Right ventricle myocardium inferior (tissue), 1 donor: ENCODE measurements at regions not wholly inside any gene's neighbourhood (a gene's known extent, or its start where the extent isn't known, plus 50 kb on each side); places are given as distances from the start of the nearest gene placed in this dataset.
"Not testable (repeated sequence)": the region's sequence is repeated elsewhere in the genome, so short reads cannot be mapped to it uniquely, and the experiment has no call there.

Source experiments
- ATAC-seq: fragments of 200-7000 bp; cut with Tn5 transposase; one replicate; pipeline ENCODE4 v1.9.1; 2020; ENCODE audit warnings: mild to moderate bottlenecking, moderate library complexity
- DNase-seq: peaks from one replicate; pipeline ENCODE4 v3.0.0; 2021; ENCODE audit errors: missing footprints
- intact Hi-C: fragments of 100-400 bp; cut with DNase I; formaldehyde crosslinking; loops from one replicate; pipeline ENCODE4 v1.11.0; 2022
- donor health status: DM: no; HTN: yes; CAD: no; lungs with severe emphysema.

DNA sequence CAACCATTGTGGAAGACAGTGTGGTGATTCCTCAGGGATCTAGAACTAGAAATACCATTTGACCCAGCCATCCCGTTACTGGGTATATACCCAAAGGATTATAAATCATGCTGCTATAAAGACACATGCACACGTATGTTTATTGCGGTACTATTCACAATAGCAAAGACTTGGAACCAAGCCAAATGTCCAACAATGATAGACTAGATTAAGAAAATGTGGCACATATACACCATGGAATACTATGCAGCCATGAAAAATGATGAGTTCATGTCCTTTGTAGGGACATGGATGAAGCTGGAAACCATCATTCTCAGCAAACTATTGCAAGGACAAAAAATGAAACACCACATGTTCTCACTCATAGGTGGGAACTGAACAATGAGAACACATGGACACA, 372.4 kb upstream of the CCL2 start:
- DNase-seq, ATAC-seq, intact Hi-C loops: not testable (repeated sequence)

DNA sequence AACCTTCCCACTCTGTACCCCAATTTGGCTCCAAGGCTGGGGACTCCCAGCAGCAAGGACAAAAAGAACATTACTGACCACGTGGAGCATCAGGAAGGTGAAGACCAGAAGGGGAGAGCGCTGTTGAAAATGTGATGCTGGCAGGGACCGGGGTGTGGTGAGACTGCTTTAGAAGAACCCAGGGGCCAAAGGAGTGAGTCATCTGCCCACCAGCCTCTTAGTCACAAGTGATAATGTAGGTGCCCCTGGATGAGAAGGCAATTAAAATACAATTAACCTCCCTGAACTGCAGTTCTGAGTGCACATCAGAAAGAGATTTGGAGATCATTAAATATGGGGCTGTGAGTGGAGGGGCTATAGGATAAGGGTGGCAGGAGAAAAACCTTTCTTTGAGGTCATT, 366.6 kb upstream of the CCL2 start:
- ATAC-seq (no peak), DNase-seq (no peak)
- intact Hi-C loops: no loop called here

DNA sequence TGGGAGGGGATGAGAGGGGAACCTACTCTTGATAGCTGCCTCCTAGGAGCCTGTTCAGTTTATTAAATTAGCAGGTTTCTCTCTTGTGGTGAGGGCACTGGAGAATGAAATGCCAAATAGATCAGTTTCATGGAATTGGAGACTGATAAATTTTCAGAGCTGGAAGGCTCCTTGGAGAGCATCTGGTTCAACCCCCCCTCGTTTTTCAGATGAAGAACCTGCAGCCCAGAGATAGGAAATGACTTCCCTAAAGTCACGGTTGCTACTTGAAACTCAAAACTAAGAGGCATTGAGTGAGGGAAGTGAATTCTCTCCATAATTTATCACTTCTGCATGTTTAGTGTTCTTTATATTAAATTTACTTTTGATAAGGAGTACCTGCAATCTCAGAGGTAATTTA, 366.0 kb upstream of the CCL2 start:
- intact Hi-C loops: no loop called here
- DNase-seq (no peak), ATAC-seq (no peak)

DNA sequence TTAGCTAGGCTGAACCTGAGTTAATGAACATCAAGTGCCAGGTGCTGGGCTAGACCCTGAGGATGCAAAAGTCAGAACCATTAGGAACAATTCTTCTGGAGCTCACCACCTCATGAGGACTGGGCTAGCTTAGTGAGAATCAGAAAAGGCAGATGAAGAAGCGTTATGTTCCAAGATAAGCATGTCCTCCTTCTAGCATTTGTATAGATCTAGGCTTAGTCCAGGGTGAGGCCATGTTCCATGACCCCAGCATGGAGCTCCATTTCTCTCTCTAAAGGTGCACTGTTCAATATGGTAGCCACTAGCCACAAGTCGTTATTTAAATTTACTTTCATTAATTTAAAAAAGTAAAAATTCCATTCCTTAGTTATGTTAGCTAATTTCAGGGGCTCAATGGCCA, 365.3 kb upstream of the CCL2 start:
- DNase-seq: no peak
- intact Hi-C loops: no loop called here
- ATAC-seq: no peak

DNA sequence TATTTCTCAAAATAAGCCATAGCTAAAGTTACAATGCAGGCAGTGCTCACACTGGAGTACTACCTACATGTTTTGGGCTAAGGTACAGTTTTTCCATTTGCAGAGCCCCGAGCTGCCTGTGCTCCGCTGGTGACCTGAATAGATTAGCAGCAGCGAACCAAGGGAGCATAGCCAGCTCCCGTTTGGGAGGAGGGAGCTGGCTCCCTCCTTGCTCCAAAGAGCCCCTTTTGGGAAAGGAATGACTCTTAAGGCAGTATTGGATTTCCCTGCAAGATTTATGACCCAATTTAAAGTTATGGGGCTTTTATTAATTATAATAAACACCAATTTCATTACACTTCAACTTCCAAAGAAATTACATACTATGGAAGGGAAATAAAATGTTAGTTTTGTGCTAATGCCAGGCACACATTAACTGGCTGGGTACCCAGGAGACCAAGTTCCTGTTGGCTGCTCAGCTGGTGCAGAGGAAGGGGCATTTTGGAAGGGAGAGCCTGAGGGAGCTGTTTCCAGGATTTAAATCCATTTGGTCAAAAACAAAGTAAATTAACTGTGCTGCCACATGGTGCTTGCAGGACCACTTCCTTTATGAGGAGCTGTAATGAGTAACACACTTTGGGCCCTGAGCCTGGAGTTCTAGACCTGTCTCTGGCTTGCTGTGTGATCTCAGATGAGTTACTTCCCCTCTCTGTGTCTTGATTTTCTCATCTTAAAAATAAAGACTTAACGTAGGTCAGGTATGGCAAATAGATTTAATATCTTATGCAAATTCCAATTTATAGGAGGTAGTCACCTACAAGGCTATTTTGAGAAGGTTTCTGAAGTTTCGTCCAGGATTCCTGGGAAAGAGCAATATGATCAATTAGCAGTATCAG, 362.1 kb upstream of the CCL2 start:
- DNase-seq (no peak), ATAC-seq (no peak)
- intact Hi-C loops: no loop called here

DNA sequence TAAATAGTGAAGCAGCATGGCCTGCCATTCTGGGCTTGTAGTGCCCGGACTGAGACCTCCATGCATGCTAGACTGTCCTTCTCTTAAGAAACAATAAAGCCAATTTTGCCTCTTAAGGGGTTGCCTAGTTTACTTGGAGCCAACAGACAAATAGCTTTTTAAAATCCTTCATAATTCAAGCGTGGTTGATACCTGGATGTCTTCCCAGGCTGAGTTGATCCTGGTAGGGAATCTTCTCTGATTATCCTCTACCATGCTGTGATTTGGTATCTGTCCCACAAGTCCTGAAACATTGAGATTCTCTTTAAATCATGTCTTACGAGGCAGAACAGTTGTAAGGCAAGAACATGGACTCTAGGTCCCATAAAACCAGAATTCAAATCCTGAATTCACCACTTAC, 359.6 kb upstream of the CCL2 start:
- no peak for DNase-seq
- no peak for ATAC-seq
- intact Hi-C loops: no loop called here

DNA sequence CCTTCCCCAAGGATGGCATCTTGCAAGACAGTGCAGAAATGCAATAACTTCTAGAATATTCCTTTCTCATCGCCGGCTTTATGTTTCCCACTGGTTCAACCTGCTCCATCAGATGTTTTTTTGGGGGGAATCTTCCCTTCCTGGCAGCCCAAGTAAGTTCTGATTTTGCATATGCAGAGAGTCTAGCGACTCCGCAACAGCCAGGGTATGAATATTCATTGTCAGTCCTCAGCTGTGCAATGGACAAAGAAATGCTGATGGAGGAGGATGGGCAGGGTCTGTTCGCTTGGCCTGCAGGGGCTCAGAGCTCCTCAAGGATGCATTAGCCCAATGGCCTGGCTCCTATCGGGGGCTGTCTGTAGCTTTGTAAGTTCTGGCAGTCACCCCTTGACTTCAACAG, 358.8 kb upstream of the CCL2 start:
- intact Hi-C loops: no loop called here

DNA sequence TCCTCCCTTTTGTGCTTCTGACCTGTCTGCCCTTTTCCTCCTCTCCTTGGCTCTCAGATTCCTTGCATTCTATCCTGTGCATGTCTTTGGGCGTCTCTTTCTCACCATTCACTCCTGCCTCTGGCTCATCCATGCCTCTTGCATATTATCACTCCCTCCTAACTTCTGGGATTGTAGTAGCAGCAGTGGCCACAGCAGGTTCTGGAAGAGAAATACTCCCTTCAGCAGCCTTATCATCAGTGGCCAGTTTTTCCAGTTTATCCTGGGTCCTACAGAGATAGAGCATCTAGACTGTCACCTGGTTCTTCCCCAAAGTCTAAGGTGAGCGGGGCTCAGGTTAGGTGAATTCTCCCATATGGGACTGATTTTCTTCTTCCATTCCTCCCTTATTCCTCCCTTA, 354.0 kb upstream of the CCL2 start:
- no peak for ATAC-seq
- no peak for DNase-seq
- intact Hi-C loops: no loop called here

More for the DNA sequence above, 358.8 kb upstream of the CCL2 start:
- no peak for ATAC-seq
- no peak for DNase-seq

DNA sequence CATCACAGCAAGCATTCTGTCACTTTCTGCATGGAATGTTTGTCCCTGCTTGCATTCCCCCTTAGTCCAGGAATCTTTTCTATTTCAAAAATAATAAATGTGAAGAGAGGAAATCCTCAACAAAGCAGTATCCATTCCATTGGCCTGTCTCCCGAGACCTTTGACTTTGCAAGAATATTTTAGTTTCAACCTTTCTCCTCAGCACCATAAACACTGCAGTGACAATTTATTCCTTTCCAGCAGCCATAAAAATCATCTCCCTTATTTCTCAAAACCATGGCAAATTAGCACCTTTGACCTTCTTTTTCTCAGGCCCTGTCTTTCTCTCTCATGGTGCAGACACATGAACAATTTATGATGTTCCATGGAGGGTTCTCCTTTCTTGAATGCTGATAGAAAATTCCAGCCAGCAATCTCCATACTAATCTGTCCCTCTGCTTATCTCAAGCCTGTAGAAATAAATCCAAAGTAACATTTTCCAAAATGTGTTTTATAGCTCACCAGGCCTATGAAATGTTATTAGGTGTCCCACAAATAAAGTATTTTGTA, 352.1 kb upstream of the CCL2 start:
- DNase-seq (no peak), ATAC-seq (no peak)

DNA sequence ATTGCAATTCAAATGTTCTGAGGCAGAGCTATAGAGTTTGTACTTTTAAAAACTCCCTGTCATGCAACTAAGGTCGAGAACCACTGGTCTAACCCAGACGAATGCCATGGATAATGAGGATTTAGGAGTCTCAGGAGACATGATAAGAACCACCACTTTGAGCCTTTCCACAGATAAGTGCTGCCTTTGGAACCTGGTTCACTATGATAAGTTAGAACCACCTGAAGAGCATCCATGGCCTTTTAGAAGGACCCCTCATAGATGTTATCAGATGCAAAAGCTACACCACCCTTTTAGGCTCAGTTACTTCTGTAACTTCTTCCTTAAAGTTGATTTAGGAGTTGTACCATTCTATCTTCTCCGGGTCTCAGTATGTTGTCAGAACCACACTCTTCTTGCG, 350.6 kb upstream of the CCL2 start:
- DNase-seq: no peak
- ATAC-seq: no peak
- intact Hi-C loops: no loop called here

More for the DNA sequence above, 352.1 kb upstream of the CCL2 start:
- intact Hi-C loops: no loop called here

DNA sequence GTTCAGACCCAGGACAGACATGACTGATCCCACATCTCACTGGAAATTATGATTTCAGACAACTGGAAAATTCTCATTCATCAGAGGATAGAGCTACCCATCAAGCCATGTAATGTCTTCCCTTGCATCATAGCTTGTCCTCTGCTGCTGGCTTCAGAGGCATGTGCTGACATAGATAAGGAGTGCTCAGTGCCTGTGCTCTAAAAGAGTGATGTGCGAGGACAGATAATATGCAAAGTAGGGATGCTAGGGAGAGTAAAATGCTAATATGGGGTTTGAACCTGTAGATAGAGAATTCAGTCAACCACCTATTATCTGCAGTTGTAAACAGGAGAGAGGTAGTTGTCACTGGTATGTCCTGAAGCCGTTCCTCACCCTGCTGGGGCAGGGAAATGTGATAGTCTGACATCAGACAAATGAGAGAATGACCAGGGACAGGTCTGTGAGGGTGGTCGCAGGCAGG, 349.7 kb upstream of the CCL2 start:
- DNase-seq (no peak), ATAC-seq (no peak)
- intact Hi-C loops: no loop called here

DNA sequence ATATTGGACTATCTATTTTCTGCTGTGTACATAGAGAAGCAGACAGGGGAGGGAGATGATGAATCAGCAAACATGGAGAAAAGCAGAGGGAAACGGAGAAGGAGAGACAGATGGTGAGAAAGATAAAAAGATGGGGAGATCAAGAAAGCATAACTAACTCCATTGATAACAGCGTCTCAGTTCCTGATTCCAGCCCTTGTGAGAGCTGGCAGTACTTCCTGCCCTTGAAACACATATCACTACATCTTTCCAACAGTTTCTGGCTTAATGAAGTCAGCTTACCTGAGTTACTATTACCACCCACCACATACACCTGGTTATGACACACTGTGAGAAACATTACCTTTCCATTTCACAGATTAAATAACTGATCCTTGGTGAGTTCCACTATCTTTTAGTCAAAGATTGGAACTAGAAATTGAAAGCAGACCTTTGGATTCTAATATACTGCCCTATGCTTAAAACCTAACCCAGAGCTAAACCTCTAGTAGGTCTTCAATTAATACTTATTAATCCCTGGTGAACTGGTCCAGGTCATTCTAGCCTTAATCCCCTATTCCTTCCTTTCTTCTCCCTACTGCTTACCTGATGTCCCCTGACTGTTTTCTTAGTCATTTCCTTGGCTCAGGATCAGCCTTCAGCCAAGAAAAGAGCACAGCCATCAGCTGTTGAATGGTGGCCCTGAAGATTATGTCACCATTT, 346.6 kb upstream of the CCL2 start:
- ATAC-seq (no peak), DNase-seq (no peak)
- intact Hi-C loops: no loop called here

DNA sequence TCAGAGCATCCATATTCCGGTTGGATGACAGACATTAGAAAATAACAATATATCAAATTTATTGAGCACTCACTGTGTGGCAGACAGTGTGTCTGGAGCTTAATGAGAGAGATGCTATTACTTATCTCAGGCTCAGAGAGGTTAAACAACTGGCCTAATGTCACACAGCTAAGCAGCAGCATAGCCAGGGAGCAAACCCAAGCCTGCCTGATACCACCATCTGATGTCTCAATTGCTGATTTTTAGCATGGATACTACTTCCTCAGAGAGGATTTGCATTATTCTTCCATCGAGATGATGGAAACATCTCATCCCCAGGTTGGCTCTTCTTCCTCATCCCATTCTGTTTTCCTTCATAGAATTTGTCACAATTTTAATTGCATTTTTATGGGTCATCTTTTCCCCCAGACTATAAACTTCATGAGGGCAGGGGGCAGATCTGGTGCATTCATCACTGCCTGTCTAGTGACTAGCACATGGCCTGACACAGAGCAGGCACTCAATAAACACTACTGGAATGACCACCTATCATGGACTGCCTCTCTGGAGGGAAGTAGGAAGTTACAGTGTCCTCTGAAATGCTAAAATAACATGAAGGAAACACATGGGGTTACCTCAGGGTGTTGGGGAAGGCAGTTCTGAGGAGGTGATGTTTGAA, 344.8 kb upstream of the CCL2 start:
- no peak for DNase-seq
- intact Hi-C loops: no loop called here

DNA sequence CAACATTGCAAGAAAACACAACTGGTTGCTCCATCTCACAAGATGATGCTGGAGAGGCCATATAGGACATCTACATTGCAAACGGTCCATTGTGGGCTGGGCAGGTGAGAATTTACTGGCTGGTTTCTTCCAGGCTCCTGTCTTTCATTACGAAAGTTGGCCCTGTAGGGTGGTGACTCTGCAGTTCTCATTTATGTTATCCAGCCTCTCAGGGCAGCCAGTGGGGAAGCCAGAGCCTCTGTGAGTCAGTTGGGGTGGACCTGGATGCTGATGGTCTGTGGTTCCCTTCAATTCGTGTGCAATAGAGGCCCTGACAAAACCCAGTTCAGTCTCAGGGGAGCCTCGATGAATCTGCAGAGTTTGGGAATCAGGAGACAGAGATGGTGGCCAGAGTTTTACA, 341.0 kb upstream of the CCL2 start:
- no peak for DNase-seq
- ATAC-seq: no peak
- intact Hi-C loops: no loop called here

More for the DNA sequence above, 344.8 kb upstream of the CCL2 start:
- no peak for ATAC-seq

DNA sequence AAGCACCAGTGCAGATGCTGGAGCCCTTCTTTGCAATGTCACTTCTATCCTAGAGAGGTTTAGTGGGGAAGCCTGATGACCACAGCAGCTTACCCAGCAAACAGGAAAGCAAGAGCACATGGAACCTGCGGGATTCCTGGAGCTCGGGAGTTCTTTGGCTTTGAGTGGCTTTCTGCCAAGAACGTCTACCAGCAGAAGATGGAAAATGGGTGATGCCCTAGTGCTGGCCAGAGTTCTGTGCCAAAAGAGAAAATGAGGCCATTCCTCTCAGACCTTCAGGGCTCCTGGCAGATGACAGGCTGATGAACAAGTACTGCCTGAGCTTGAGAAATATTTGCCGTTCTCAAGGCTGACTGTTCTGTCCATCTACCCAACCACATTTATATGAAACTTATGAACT, 332.1 kb upstream of the CCL2 start:
- ATAC-seq (no peak), DNase-seq (no peak)
- intact Hi-C loops: no loop called here

DNA sequence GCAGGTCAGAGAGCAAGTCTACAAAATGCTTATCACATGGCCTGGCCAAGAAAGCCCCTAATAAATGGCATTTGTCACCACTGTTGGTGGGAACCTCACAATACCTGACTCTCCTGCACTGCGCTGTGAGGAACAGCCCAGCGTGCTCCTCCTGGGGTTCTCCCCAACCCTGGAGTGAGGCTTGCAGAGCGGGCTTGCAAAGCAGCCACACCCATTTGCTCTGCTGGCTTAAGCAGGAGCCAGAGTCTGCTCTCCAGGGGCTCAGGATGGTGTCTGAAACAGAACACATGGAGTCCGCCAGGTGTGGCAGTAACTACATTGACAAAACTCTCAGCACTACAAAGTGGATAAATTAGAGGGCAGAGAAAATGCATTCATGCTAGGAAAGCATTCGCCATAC, 331.0 kb upstream of the CCL2 start:
- intact Hi-C loops: no loop called here
- DNase-seq: no peak
- no peak for ATAC-seq

DNA sequence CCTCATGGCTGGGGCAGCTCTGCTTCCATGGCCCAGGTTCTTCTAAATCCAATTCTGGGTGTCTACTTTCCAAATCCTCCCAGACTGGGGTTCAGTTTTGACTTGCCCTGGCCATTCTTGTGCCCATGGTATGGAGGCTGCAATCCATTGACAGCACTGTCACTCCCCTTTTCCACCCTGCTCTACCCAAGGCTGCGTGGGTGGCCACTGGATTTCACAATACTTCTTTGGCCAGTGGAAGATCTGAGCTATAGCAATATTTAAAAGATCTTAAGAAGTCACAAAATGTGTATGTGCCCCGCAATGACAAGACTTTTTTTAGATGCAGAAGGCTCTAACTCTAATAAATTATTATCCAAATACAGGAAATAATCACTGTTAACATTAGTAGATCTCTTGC, 329.4 kb upstream of the CCL2 start:
- ATAC-seq (no peak), DNase-seq (no peak)
- intact Hi-C loops: no loop called here

DNA sequence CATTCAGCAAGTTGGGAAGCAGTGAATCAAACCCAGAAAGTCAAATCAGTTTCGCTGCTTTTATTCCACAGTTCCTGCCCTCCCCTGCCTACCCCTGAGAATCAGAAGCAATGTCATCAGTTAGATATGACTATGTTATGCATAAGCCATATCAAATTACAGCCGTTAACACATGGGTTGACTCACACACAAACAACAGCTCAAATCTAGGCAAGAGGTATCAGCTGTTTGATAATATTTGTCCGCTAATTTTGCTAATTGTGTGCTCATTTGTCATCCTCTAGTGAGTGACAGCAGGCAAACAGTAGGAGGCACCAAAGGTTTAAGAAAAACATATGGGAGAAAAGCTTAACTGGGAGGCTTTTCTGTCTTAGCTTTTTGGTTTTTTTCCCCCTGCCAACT, 327.4 kb upstream of the CCL2 start:
- no peak for ATAC-seq
- no peak for DNase-seq
- intact Hi-C loops: loop anchor here (1.0 kb wide), 1 partner anchor 219 kb away; no protein-coding TSS in a partner anchor

DNA sequence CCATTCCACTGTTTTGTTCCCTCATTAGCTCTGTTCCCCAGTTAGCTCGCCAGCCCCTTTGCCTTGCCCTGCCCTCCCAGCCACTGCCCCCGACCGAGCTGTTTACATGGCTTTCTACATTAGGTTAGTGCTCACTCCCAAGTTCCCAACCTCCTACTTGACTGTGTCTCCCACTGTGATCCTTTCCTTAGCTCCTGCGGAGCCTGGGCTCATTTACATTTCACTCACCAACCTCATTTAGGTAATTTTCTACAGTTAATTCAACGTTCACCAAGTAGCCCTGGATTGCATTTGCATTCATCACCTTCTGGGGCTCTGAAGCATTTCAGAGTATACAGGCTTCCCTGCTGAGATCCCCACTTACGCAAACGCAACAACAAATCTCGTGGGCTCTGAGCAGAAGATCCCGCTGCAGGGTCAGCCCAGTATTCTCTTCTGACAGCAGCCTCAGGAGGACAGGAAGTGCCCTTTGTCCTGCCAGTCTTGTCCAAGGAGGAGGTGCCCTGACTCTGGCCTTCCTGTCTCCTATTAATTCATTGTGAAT, 325.8 kb upstream of the CCL2 start:
- intact Hi-C loops: no loop called here
- no peak for ATAC-seq
- no peak for DNase-seq
